GM12878 (cell line): ENCODE measurements at regions not wholly inside any gene's neighbourhood (a gene's known extent, or its start where the extent isn't known, plus 50 kb on each side); places are given as distances from the start of the nearest gene placed in this dataset.

Experiments
- CTCF ChIP-seq, 3 experiments: IDR thresholded peaks in 2 of 3; conservative IDR thresholded peaks in 1 of 3; 2 replicates each; pipeline ENCODE4 v1.5.1; 2011; ENCODE audit warnings: low read depth in 3 of 3, low read length in 3 of 3, mild to moderate bottlenecking in 3 of 3, control low read depth in 2 of 3, moderate library complexity in 2 of 3, inconsistent platforms in 1 of 3, mixed read lengths in 1 of 3; ENCODE audit not compliant: control insufficient read depth in 2 of 3, insufficient read depth in 1 of 3; ENCODE audit errors: extremely low read depth in 1 of 3
- HSF1 ChIP-seq: fragments of 150-350 bp; IDR thresholded peaks from 2 replicates; pipeline ENCODE4 v1.6.1; 2014; ENCODE audit warnings: mild to moderate bottlenecking, low read depth, low read length
- MLLT1 ChIP-seq: fragments of 450-650 bp; IDR thresholded peaks from 2 replicates; pipeline ENCODE4 v1.6.1; 2016; ENCODE audit warnings: mild to moderate bottlenecking
- SUZ12 ChIP-seq: fragments of 200-600 bp; sonication (generic); IDR thresholded peaks from one replicate; pipeline ENCODE4 v1.6.1; 2018; ENCODE audit warnings: antibody characterized with exemption, mild to moderate bottlenecking; ENCODE audit not compliant: unreplicated experiment

- TF ChIP-seq CTCF (IDR thresholded peaks at IDR 0.05 in 2 of 3, conservative IDR thresholded peaks at IDR 0.05 in 1 of 3; ENCODE audit: control insufficient read depth in 2 of 3, extremely low read depth in 1 of 3, insufficient read depth in 1 of 3, low read depth in 3 of 3, low read length in 3 of 3) = no peak
- TF ChIP-seq MLLT1 = no peak
- TF ChIP-seq SUZ12 = no peak
- no peak for TF ChIP-seq HSF1
Measured at GRCh38 chr11:95671768-95672167, 117.8 kb downstream of the FAM76B start.
